ENCODE measurements at regions not wholly inside any gene's neighbourhood (a gene's known extent, or its start where the extent isn't known, plus 50 kb on each side); places are given as distances from the start of the nearest gene placed in this dataset.

GRCh38 chr4:35106091-35106734 lies 1138.1 kb downstream of the ARAP2 start:
- Histone ChIP-seq H3K36me3 (ENCODE audit: control insufficient read depth in 2 of 2, extremely low read depth in 1 of 2, insufficient read depth in 1 of 2, low read length in 1 of 2) (no peaks in the 10 kb centered on the region), H3K9me3 (peaks cover 2% of the 10 kb centered on the region), H3K4me3 (ENCODE audit: control insufficient read depth in 1 of 2, extremely low read depth in 1 of 2, low read length in 1 of 2) (no peak overlapping the region), H3K4me1 (ENCODE audit: control insufficient read depth in 1 of 2, extremely low read depth in 1 of 2, insufficient read depth in 2 of 2, low read length in 2 of 2) (no peaks in the 10 kb centered on the region), H3K27ac (ENCODE audit: low read length) (no peak overlapping the region), H3K27me3 (replicated peaks in 1 of 2; ENCODE audit: control insufficient read depth in 2 of 2, extremely low read depth in 1 of 2, insufficient read depth in 2 of 2, low read length in 1 of 2) (no peaks in the 10 kb centered on the region)
- Mint-ChIP-seq H3K36me3 (no peaks in the 10 kb centered on the region), H3K27ac (no peak overlapping the region), H3K27me3 (no peaks in the 10 kb centered on the region), H3K4me1 (no peaks in the 10 kb centered on the region), H3K4me3 (no peak overlapping the region), H3K9me3 (peaks cover 5 to 11% (median 6%) of the 10 kb centered on the region in 3 donors)
- WGBS (ENCODE audit: insufficient coverage), result 73% methylated on average over 4 of the region's 13 CpGs
- DNase-seq (no peak), ATAC-seq (replicated peaks in 1 of 4) (no peak)
- ChIA-PET CTCF (no interaction called here), POLR2A (no interaction called here)

GRCh38 chr4:35124106-35124505 lies 1120.2 kb downstream of the ARAP2 start:
- Histone ChIP-seq H3K9me3 (no peaks in the 10 kb centered on the region), H3K27me3 (replicated peaks in 1 of 2; ENCODE audit: control insufficient read depth in 2 of 2, extremely low read depth in 1 of 2, insufficient read depth in 2 of 2, low read length in 1 of 2) (no peaks in the 10 kb centered on the region), H3K36me3 (ENCODE audit: control insufficient read depth in 2 of 2, extremely low read depth in 1 of 2, insufficient read depth in 1 of 2, low read length in 1 of 2) (no peaks in the 10 kb centered on the region), H3K4me3 (ENCODE audit: control insufficient read depth in 1 of 2, extremely low read depth in 1 of 2, low read length in 1 of 2) (no peak overlapping the region), H3K27ac (ENCODE audit: low read length) (no peak overlapping the region), H3K4me1 (ENCODE audit: control insufficient read depth in 1 of 2, extremely low read depth in 1 of 2, insufficient read depth in 2 of 2, low read length in 2 of 2) (no peaks in the 10 kb centered on the region)
- Mint-ChIP-seq H3K4me1 (no peaks in the 10 kb centered on the region), H3K27ac (no peak overlapping the region), H3K4me3 (no peak overlapping the region), H3K36me3 (no peaks in the 10 kb centered on the region), H3K27me3 (no peaks in the 10 kb centered on the region), H3K9me3 (peaks cover 4 to 14% (median 6%) of the 10 kb centered on the region in 3 donors)
- CTCF ChIA-PET, result no interaction called here
- POLR2A ChIA-PET, result interaction anchor here in 1 of 2 donors (0.6 kb wide), 1 partner anchor 48 kb away, joined by 4 read pairs; no protein-coding TSS in a partner anchor
- no peak for ATAC-seq (replicated peaks in 1 of 4)
- no peak for DNase-seq

GRCh38 chr4:35125995-35126712 lies 1118.2 kb downstream of the ARAP2 start:
- H3K36me3 ChIP-seq (ENCODE audit: control insufficient read depth in 2 of 2, extremely low read depth in 1 of 2, insufficient read depth in 1 of 2, low read length in 1 of 2), result no peaks in the 10 kb centered on the region
- H3K27me3 ChIP-seq (replicated peaks in 1 of 2; ENCODE audit: control insufficient read depth in 2 of 2, extremely low read depth in 1 of 2, insufficient read depth in 2 of 2, low read length in 1 of 2), result no peaks in the 10 kb centered on the region
- H3K27ac ChIP-seq (ENCODE audit: low read length), result no peak overlapping the region
- Mint-ChIP-seq H3K9me3 (peaks cover 6 to 14% (median 6%) of the 10 kb centered on the region in 3 donors), H3K36me3 (no peaks in the 10 kb centered on the region), H3K27me3 (no peaks in the 10 kb centered on the region), H3K4me1 (no peaks in the 10 kb centered on the region), H3K27ac (no peak overlapping the region), H3K4me3 (no peak overlapping the region)
- POLR2A ChIA-PET, result no interaction called here
- no peaks in the 10 kb centered on the region for H3K4me1 ChIP-seq (ENCODE audit: control insufficient read depth in 1 of 2, extremely low read depth in 1 of 2, insufficient read depth in 2 of 2, low read length in 2 of 2)
- H3K4me3 ChIP-seq (ENCODE audit: control insufficient read depth in 1 of 2, extremely low read depth in 1 of 2, low read length in 1 of 2), result no peak overlapping the region
- CTCF ChIA-PET, result no interaction called here
- DNase-seq, result no peak
- WGBS (ENCODE audit: insufficient coverage), result 100% methylated on average over 1 of the region's 4 CpGs
- no peaks in the 10 kb centered on the region for H3K9me3 ChIP-seq
- no peak for ATAC-seq (replicated peaks in 1 of 4)

- ATAC-seq (replicated peaks in 1 of 4) (no peak), DNase-seq (no peak)
- Histone ChIP-seq H3K4me3 (ENCODE audit: control insufficient read depth in 1 of 2, extremely low read depth in 1 of 2, low read length in 1 of 2) (no peak overlapping the region), H3K27me3 (replicated peaks in 1 of 2; ENCODE audit: control insufficient read depth in 2 of 2, extremely low read depth in 1 of 2, insufficient read depth in 2 of 2, low read length in 1 of 2) (no peaks in the 10 kb centered on the region), H3K27ac (ENCODE audit: low read length) (no peak overlapping the region), H3K9me3 (no peaks in the 10 kb centered on the region), H3K4me1 (ENCODE audit: control insufficient read depth in 1 of 2, extremely low read depth in 1 of 2, insufficient read depth in 2 of 2, low read length in 2 of 2) (no peaks in the 10 kb centered on the region), H3K36me3 (ENCODE audit: control insufficient read depth in 2 of 2, extremely low read depth in 1 of 2, insufficient read depth in 1 of 2, low read length in 1 of 2) (no peaks in the 10 kb centered on the region)
- Mint-ChIP-seq H3K36me3 (no peaks in the 10 kb centered on the region), H3K27ac (no peak overlapping the region), H3K4me3 (no peak overlapping the region), H3K9me3 (peaks cover 0 to 8% (median 5%) of the 10 kb centered on the region in 3 donors), H3K4me1 (no peaks in the 10 kb centered on the region), H3K27me3 (no peaks in the 10 kb centered on the region)
- ChIA-PET CTCF (no interaction called here), POLR2A (no interaction called here)
- 25% methylated on average over 1 of the region's 2 CpGs for WGBS (ENCODE audit: insufficient coverage)
Observed at GRCh38 chr4:35138449-35138848, 1105.9 kb downstream of the ARAP2 start.

- H3K27ac Mint-ChIP-seq, result no peak overlapping the region
- 75% methylated on average over 1 of the region's 1 CpG for WGBS (ENCODE audit: insufficient coverage)
- Histone ChIP-seq H3K36me3 (ENCODE audit: control insufficient read depth in 2 of 2, extremely low read depth in 1 of 2, insufficient read depth in 1 of 2, low read length in 1 of 2) (no peaks in the 10 kb centered on the region), H3K4me3 (ENCODE audit: control insufficient read depth in 1 of 2, extremely low read depth in 1 of 2, low read length in 1 of 2) (no peak overlapping the region), H3K4me1 (ENCODE audit: control insufficient read depth in 1 of 2, extremely low read depth in 1 of 2, insufficient read depth in 2 of 2, low read length in 2 of 2) (no peaks in the 10 kb centered on the region), H3K27me3 (replicated peaks in 1 of 2; ENCODE audit: control insufficient read depth in 2 of 2, extremely low read depth in 1 of 2, insufficient read depth in 2 of 2, low read length in 1 of 2) (no peaks in the 10 kb centered on the region), H3K27ac (ENCODE audit: low read length) (no peak overlapping the region), H3K9me3 (no peaks in the 10 kb centered on the region)
- ChIA-PET POLR2A (no interaction called here), CTCF (no interaction called here)
- DNase-seq (no peak), ATAC-seq (replicated peaks in 1 of 4) (no peak)
- peaks cover 5 to 20% (median 19%) of the 10 kb centered on the region in 3 donors for H3K9me3 Mint-ChIP-seq
- H3K27me3 Mint-ChIP-seq, result no peaks in the 10 kb centered on the region
- no peaks in the 10 kb centered on the region for H3K4me1 Mint-ChIP-seq
- H3K36me3 Mint-ChIP-seq, result no peaks in the 10 kb centered on the region
- H3K4me3 Mint-ChIP-seq, result no peak overlapping the region
Observed at GRCh38 chr4:35147761-35148160, 1096.6 kb downstream of the ARAP2 start.

- H3K4me3 ChIP-seq (ENCODE audit: control insufficient read depth in 1 of 2, extremely low read depth in 1 of 2, low read length in 1 of 2), result no peak overlapping the region
- no peaks in the 10 kb centered on the region for H3K9me3 ChIP-seq
- CTCF ChIA-PET, result no interaction called here
- H3K4me1 ChIP-seq (ENCODE audit: control insufficient read depth in 1 of 2, extremely low read depth in 1 of 2, insufficient read depth in 2 of 2, low read length in 2 of 2), result no peaks in the 10 kb centered on the region
- POLR2A ChIA-PET, result no interaction called here
- H3K27ac ChIP-seq (ENCODE audit: low read length), result no peak overlapping the region
- 79% methylated on average over 3 of the region's 10 CpGs for WGBS (ENCODE audit: insufficient coverage)
- Mint-ChIP-seq H3K4me1 (no peaks in the 10 kb centered on the region), H3K36me3 (no peaks in the 10 kb centered on the region), H3K4me3 (no peak overlapping the region), H3K27ac (no peak overlapping the region), H3K9me3 (peaks cover 0 to 14% (median 4%) of the 10 kb centered on the region in 3 donors), H3K27me3 (no peaks in the 10 kb centered on the region)
- no peaks in the 10 kb centered on the region for H3K27me3 ChIP-seq (replicated peaks in 1 of 2; ENCODE audit: control insufficient read depth in 2 of 2, extremely low read depth in 1 of 2, insufficient read depth in 2 of 2, low read length in 1 of 2)
- no peaks in the 10 kb centered on the region for H3K36me3 ChIP-seq (ENCODE audit: control insufficient read depth in 2 of 2, extremely low read depth in 1 of 2, insufficient read depth in 1 of 2, low read length in 1 of 2)
- DNase-seq (no peak), ATAC-seq (replicated peaks in 1 of 4) (no peak)
Observed at GRCh38 chr4:35151816-35152572, 1092.3 kb downstream of the ARAP2 start.
